GM18508 (cell line): ENCODE measurements at regions not wholly inside any gene's neighbourhood (a gene's known extent, or its start where the extent isn't known, plus 50 kb on each side); places are given as distances from the start of the nearest gene placed in this dataset.

ENCODE experiments used
- ATAC-seq: cut with Tn5 transposase; IDR thresholded peaks from one replicate; pipeline ENCODE4 v1.9.1; 2021; ENCODE audit warnings: moderate number of reproducible peaks; ENCODE audit not compliant: insufficient read depth, unreplicated experiment

DNA sequence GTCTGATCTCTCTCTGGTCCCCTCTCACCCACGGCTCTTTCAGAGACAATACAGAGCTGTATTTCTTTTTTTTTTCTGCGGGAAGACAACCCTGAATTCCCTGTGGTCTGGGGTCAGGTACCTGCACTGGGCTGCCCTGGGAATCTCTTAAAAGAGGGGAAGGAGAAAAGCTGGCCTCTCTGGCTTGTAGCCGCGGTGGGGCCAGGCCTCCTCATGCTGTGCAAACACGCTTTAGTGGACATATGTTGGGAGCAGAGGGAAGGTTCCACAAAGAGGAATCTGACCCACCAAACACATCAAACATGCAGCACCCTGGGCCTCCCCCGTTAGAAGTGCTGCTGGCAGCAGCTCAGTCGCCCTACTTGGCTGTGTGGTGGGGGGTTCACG is 143.7 kb upstream of the ZFHX3 start:
- ATAC-seq: no peak

DNA sequence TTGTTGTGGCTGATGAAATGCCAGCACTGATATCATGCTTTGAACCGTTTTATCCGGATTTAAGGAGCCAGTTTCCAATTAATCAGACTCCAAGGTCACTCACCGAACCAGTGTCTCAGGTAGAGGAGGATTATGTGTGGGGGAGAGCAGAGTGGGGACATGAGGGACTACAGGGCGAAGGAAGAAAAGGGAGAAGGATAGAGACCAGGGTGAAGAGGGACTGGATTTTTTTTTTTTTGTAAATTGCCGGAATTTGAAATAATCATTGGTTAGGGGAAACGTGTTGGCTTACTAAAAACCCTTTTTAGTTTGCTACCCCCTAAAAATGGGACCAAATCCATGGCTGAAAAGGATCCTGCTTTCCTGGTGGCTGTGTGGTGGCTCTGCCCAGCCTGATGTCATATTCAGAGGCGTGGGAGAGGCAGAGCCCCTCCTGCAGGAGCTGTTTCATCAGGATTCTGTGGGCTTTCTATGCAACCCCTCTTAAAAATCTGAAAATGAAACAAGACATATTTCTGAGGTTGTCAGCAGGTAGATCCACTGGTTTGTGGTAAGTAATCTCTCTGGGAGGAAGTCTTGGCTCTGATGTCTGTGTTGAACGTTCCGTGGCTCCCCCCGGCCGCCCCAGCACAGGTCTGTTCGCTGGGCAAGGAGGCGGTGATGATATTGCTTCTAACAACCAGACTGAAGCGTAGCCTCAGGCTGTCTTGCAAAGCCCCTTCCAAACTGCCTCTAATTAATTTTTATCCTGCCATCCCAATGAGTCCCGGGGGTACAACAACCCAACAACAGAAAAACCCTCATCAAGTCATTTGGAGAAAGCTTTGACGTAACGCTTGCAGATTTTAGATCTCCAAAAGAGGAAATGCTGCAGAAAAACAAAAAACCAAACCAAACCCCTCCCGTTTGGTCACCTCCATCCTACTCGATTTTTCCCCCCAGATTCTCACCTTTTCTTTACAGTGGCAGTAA is 143.0 kb upstream of the ZFHX3 start:
- ATAC-seq: no peak

DNA sequence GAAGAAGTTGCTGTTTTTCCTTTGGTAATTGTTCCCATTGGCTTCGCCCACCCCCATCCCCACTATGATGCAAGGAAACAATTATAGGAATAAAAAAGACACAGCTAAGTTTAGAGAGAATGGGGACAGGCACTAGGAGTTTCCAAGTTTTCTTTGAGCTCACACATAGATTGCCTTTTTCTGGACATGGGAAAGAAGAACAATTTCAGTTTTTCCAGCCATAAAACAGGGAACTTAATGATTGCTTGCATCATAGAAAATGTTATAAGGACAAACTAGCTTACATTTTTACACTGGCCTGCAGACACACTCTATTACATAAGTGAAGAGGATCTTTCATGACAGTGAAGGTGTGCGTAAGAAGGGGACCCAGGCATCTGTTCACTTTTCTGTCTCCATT is 142.3 kb upstream of the ZFHX3 start:
- ATAC-seq: no peak

DNA sequence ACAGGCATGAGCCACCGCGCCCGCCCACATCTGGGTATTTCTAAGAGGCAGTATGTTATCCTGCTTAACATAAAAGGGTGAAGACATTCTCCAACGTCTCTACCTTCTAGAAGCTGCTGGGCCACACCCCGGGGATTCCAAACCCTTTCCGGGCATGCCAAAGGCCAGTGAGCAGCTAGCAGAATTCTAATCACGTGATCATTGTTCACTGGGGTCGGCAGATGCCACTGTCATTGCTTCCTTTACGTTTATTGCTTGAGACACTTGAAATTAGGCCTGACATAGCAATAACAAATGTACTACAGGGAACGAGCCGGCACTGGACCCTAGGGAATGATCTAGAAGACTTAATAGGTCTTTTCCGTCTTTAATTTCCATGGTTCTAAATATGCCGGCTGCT is 141.2 kb upstream of the ZFHX3 start:
- ATAC-seq: no peak

DNA sequence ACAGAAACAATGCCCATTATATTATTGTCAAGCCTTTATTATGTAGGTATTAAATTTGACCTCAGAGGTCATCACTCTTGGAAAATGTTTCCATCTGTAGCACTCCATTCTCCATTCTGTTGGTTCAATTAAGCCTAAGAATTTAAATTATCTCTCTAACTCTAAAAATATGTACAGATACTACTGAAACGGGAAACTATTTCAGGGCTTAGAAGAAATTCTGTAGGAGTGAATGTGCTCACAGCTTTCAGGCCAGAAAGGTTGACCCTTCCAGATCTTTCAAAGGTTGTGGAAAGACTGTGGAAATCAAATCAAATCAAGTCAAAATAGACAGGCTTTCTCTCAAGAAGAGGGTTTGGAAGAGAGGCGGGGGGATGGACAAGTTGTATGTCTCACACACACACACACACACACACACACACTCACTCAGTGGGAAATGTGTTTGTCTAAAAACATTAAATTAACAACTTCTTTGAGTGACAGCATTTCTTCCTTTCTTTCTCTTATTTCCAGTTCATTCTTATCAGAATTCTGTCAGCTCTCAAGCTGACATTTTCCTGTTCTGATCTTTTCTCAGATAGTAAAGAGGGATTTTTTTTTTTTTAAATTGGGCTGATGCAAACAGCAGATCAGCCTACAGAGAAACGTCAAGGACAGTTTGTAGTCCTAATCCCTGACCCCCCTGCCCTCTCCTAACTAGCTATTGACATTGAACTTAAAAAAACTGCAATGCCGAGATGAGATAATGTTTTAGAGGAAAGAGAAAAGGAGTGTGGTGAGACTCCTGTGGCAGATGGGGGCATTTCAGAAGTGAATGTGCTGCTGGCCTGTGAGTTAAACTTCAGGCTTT is 139.0 kb upstream of the ZFHX3 start:
- no peak for ATAC-seq

DNA sequence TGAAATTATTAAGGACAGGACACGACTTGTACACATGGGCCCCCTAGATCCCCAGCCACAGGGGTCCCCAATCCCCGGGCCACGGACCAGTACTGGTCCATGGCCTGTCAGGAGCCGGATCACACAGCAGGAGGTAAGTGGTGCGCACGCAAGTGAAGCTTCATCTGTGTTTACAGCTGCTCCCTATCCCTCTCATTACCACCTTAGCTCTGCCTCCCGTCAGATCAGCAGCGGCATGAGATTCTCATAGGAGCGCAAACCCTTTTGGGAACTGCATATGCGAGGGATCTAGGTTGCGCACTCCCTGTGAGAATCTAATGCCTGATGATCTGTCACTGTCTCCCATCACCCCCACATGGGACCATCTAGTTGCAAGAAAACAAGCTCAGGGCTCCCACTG is 137.8 kb upstream of the ZFHX3 start:
- ATAC-seq: no peak

DNA sequence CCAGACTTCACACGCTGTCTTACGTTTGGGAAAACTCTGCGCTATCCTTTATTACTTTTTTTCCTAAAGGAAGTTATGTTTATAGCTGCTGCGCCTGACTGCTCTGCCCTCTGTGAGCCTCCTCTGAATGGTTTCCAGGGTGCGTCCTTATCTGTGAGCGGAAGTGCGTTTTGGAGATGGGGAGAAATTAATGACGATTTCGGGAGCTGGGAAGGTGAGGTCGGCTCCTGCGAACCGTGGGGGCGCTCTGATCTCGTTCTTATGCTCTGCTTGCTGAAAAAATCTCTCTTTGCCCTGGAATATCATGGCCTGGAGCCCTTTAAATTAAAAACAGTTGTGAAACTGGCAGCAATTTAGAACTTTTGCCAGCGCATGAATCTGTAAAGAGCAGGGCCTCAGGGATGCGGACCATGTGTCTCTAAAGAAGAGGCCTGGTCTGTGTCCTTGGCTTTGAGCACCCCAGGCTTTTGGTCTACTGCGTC is 135.7 kb upstream of the ZFHX3 start:
- no peak for ATAC-seq

DNA sequence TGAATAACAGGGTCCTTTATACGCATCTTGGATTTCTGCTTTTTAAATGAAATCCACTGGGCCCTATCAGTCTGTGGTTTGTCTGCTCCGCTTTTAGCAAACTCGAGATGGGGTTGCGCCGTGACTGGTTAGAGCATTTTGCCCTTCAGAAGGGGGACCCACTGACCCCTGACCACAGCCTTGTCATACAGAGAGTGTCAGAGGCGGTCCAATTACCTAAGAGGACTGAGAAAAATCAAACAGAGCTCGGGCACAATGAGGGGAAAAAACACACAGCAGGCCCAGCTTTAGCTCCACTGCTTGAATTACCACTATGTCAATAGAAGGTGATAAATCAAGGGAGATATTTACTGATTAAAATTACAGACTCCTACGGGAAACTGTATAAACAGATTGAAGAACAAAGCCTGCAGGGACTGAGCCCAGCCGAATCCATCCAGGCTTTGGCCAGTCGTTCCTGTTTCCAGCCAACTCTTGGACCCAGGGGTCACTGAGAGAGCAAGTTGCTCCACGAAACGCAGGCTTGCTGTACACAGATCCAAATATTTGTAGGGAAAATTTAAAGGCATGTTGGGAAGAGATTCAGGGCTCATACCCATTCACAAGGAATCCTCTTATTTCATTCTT is 131.9 kb upstream of the ZFHX3 start:
- ATAC-seq: no peak

DNA sequence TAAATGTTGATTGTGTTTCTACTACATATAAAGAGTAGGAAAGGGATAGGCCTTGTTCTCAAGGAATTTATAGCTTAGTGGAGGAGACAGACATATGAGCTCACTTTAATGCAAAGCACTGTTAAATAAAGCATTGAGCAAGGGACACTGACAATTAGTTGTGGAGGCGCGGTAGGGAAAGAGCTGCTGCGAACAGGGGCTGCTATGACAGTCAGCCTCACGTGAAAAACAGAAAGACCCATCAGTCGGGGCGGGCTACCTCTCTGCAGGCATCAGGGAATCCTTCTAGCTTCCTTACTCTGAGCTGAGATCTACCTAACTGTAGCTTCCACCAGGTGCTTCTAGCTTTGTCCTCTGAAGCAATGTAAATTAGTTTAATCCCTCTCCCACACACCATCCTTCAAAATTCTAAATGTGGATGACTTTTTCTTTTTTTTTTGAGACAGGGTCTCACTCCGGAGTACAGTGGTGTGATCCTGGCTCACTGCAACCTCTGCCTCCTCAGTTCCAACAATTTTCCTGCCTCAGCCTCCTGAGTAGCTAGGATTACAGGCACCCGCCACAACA is 129.9 kb upstream of the ZFHX3 start:
- ATAC-seq: no peak

DNA sequence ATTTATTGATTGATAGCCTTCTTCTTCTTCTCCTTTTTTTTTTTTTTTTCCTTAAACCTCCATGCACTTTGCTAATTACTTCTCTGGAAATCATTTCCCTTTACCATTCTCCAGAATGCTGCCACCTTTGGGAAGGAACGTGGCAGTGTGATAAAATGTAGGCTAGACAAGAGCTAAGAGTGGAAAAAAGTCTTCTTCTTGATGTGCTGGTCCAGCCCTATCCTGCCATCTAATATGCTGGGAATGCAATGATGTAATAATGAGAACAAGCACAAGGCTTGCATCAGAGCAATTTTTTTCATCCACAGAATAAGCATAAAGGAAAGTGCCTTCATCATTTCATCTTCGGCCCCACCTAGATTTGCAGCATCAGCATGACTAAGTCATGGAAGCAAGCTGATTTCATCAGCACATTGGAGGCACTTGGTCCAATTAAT is 128.7 kb upstream of the ZFHX3 start:
- ATAC-seq: no peak

DNA sequence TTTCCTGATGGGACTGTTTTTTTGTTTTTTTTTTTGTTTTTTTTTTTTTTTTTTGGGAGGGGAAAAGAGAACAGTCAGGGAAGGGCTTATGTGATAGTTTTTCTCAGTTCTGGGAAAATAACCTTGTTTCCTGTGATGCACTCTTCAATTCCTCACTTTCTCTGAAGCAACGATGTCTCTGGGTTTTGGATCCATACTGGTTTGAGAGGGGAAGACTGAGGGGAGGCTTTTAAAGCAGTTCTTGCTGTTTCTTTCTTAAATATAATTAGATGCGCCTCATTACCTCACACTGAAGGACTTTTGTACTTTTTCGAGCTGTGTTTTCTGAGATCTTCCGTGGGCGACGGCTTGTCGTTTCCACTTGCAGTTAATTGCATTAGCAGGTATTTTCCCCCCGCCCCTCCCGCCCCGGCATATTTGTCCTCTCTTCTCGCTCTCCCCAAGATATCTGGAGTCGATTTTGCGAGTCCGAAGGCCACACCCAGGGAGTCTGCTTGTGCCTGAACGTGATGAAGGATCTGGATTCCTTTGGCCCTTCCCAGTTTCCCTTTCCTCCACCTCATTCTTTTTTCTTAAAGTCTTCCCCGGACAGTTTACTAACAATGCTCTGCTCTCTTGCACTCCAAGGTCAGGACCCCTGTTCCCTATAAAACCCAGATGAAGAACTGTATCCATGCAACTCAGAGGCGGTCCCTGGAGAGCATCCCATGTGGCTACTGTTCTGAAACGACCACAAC is 125.2 kb upstream of the ZFHX3 start:
- no peak for ATAC-seq

DNA sequence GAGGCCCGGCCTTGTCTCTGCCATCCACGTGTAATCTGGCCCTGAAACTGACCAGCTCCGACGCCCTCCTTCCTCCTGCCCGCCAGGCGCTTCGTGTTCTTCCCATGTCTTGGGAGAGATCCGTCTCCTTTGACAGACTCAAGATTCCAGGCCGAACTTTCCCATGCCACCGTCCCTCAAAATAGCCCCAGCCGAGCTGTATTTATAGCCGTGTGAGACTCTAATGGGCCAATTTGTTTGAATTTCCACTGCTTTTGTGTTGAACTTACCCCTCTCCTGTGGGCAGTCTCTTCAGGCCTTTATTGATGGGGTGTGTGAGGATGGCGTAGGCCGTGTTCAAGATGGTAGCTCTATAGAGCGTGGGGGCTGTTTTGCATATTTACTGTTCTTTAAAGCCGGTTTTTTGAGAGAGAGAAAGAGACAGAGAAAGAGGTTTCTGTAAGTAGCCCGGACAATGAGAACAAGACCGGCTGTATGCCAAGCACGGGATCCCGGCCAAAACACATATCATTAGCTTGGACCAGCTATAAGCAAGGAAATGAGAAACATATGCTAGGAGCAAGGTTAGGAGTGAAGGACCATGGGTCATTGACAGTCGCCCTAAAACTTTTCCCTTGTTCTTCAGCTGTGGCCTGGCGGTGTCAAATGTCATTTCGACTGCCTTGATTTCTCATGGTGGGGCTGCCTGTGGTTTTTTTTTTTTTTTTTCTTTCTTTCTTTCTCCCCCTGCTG is 124.5 kb upstream of the ZFHX3 start:
- ATAC-seq: no peak

DNA sequence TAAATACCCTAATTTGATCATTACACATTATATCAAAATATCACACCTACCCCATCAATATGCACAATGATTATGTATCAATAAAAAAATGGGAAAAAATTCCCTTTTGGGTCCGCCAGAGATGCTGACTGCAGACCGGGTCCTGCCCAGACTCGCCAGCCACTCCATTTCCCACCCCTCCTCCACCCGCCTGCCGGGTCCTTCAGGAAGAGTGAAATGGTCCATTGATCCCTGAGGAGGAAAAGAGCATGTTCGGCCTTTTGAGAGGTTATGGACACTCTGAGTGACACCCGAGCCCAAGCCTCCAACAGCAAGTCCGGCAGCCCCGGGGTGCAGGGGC is 123.9 kb upstream of the ZFHX3 start:
- no peak for ATAC-seq

DNA sequence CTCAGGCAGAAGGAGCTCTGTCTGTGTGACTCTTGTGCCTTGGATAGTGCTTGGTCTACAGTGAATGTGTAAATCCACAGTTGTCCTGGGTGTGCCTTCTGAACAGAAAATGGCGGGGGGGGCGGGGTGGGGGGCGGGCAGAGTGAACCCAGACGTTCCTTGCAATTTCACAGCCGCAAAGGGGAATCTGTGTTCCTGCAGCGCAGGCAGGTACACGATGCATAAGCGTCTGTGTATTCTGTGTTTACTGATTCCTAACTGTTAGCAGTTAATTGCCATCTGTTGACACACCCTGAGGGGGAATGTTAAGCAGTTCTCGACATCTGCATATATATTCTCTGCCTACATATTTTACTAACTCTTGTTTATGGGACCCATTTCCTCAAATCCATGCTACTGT is 123.5 kb upstream of the ZFHX3 start:
- ATAC-seq: no peak

DNA sequence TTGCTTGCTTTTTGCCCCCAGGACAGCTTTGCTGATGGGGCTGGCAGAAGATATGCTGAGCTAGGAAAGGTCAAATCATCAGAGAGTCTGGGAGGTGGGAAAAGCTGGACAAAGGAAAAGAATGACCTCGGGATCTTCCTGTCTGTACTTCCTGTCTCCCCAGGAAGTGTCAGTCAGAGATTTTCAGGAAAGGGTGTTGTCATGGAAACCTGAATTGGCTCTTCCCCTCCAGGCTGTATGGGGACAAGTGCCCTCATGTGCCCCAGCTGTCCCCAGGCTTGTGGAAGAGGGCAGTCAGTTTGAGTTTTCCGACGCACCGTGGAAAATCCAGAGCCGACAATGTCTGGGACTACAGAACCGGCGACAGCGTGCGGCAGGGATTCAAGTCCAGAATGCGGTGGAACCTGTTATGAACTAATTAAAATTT is 122.7 kb upstream of the ZFHX3 start:
- ATAC-seq: no peak

DNA sequence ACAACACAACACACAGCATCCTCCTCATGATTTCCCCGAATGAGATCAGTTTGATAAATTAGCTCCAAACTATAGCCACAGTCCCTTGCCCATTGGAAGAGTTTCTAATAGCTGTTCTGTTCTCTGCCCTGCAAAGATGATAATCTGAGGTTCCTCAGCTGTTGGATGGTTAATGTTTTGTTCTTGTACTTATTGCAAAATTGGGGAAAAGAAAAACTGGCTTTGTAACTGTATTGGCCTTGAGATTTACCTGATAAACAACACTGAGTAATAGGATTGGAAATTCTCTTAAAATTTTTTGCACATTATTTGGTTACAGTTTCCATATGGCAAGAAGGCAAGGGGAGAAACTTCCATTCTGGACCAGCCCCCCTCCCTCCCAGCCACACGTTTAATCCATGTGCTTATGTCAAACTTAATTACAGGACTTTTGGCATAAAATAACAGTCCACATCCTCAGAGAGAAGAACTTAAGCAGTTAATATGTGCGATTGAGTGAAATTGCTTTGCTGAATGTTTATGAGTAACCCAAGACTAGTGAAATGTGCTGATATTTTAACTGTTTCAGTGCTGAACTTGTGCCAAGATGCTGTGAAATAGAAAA is 119.1 kb upstream of the ZFHX3 start:
- no peak for ATAC-seq

DNA sequence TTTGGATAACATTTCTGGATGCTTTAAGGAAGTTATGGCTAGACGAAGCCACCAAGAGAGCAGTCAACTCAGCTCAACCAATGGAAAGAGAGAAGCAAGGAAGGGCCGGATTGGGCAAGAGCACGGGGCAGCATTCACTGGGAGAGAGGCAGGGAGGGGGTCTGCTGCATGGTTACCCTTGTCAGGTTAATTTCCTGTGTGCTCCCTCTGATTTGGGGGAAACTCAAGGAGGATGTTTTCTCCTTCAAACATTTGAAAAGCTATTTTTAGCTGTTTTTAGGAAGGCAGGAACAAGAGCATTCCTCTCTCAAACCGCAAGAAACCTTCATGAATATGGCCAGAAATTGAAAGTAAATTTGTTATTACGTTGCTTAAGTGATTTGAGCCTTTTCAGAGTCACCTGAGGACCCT is 118.5 kb upstream of the ZFHX3 start:
- no peak for ATAC-seq

DNA sequence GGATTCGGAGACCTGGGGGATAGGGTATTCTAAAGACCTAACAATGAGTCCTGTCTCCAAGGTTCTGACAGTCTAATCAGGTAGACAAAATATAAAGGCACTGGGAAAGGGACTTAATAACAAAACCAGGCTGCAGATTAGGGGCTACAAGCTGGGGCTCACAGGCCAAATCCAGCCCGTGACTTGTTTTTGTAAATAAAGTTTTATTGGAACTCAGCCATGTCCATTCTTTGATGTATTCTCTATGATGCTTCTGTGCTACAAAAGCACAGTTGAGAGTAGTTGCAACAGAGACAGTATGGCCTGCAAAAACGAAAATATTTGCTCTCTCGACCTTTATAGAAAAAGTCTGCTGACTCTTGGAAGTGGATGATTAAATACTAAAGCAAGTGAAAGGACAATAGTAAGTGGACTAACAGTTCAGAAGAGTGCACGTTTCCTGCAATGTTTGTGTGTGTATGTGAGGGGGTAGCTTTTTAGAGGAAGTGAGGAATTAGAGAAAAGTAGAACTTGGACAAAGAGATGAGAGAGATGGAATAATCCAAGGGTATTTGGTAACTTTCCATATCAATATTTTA is 115.4 kb upstream of the ZFHX3 start:
- ATAC-seq: no peak
